Activated naive CD4-positive, alpha-beta T cell treated with anti-CD3 and anti-CD28 coated beads for 36 hours (primary cell): ENCODE measurements at regions not wholly inside any gene's neighbourhood (a gene's known extent, or its start where the extent isn't known, plus 50 kb on each side); places are given as distances from the start of the nearest gene placed in this dataset.
"Not testable (repeated sequence)": the region's sequence is repeated elsewhere in the genome, so short reads cannot be mapped to it uniquely, and the experiment has no call there.

Experiments used
- CTCF ChIA-PET: fragments of 350-600 bp; sonication (Branson Sonifier 250); formaldehyde crosslinking; loops from one replicate; lab custom pipeline; 2021; ENCODE audit warnings: antibody characterized with exemption; lab: Charles Lee
- DNase-seq: peaks from one replicate; pipeline ENCODE4 v3.0.0-alpha.2; 2020
- H3K27ac Mint-ChIP-seq: one replicate; pipeline ENCODE4 v1.8.0; 2021; ENCODE audit warnings: mild to moderate bottlenecking, mixed read lengths
- H3K27me3 Mint-ChIP-seq: one replicate; pipeline ENCODE4 v1.8.0; 2021; ENCODE audit warnings: low read depth, mixed read lengths
- H3K36me3 Mint-ChIP-seq: one replicate; pipeline ENCODE4 v1.8.0; 2021; ENCODE audit warnings: low read depth, mixed read lengths
- H3K4me1 Mint-ChIP-seq: one replicate; pipeline ENCODE4 v1.8.0; 2021; ENCODE audit warnings: low read depth, mixed read lengths
- H3K4me3 Mint-ChIP-seq: one replicate; pipeline ENCODE4 v1.8.0; 2021; ENCODE audit warnings: mild to moderate bottlenecking, moderate library complexity, mixed read lengths
- H3K9me3 Mint-ChIP-seq: one replicate; pipeline ENCODE4 v1.8.0; 2021; ENCODE audit warnings: mixed read lengths
- intact Hi-C: fragments of 100-400 bp; cut with micrococcal nuclease; formaldehyde crosslinking; loops from one replicate; pipeline ENCODE4 v1.15.1; 2023

- Mint-ChIP-seq H3K27ac (no peak overlapping the region), H3K27me3 (peaks cover 35% of the 10 kb centered on the region), H3K4me3 (no peak overlapping the region), H3K9me3 (no peaks in the 10 kb centered on the region), H3K4me1 (no peaks in the 10 kb centered on the region), H3K36me3 (no peaks in the 10 kb centered on the region)
- intact Hi-C loops = loop anchor here (10.0 kb wide), 1 partner anchor 195 kb away; no protein-coding TSS in a partner anchor
- CTCF ChIA-PET = interaction anchor here (0.7 kb wide), 1 partner anchor 711 kb away, joined by 3 read pairs; no protein-coding TSS in a partner anchor
- no peak for DNase-seq
Measured at GRCh38 chr4:53900271-53900649, 164.1 kb downstream of the CHIC2 start.

- Mint-ChIP-seq H3K4me1 (no peaks in the 10 kb centered on the region), H3K36me3 (no peaks in the 10 kb centered on the region), H3K27ac (no peak overlapping the region), H3K27me3 (peaks cover 32% of the 10 kb centered on the region), H3K9me3 (no peaks in the 10 kb centered on the region), H3K4me3 (no peak overlapping the region)
- no peak for DNase-seq
- intact Hi-C loops = loop anchor here (10.0 kb wide), 1 partner anchor 195 kb away; no protein-coding TSS in a partner anchor
- CTCF ChIA-PET = interaction anchor here (0.7 kb wide), 1 partner anchor 711 kb away, joined by 3 read pairs; no protein-coding TSS in a partner anchor
Measured at GRCh38 chr4:53899586-53900270, 164.7 kb downstream of the CHIC2 start.

- Mint-ChIP-seq H3K4me3 (no peak overlapping the region), H3K9me3 (no peaks in the 10 kb centered on the region), H3K27ac (no peak overlapping the region), H3K27me3 (peaks cover 12% of the 10 kb centered on the region), H3K36me3 (no peaks in the 10 kb centered on the region), H3K4me1 (no peaks in the 10 kb centered on the region)
- intact Hi-C loops = no loop called here
- DNase-seq = no peak
- CTCF ChIA-PET = no interaction called here
Measured at GRCh38 chr4:53895137-53895536, 169.3 kb downstream of the CHIC2 start.

GRCh38 chr4:53890461-53890860 is 173.9 kb downstream of the CHIC2 start:
- CTCF ChIA-PET = interaction anchor here (0.6 kb wide), 1 partner anchor 340 kb away, joined by 3 read pairs; no protein-coding TSS in a partner anchor
- H3K4me3 Mint-ChIP-seq = no peak overlapping the region

GRCh38 chr4:53889326-53890055 is 174.9 kb downstream of the CHIC2 start:
- intact Hi-C loops = no loop called here
- CTCF ChIA-PET = interaction anchor here (0.6 kb wide), 1 partner anchor 254 kb away, joined by 3 read pairs; no protein-coding TSS in a partner anchor
- Mint-ChIP-seq H3K36me3 (no peaks in the 10 kb centered on the region), H3K27me3 (peaks cover 8% of the 10 kb centered on the region), H3K9me3 (no peaks in the 10 kb centered on the region), H3K27ac (no peak overlapping the region), H3K4me1 (no peaks in the 10 kb centered on the region), H3K4me3 (no peak overlapping the region)
- DNase-seq = no peak

More at GRCh38 chr4:53890461-53890860, 173.9 kb downstream of the CHIC2 start:
- H3K4me1 Mint-ChIP-seq = no peaks in the 10 kb centered on the region
- H3K9me3 Mint-ChIP-seq = no peaks in the 10 kb centered on the region
- intact Hi-C loops = no loop called here
- no peak for DNase-seq
- H3K27ac Mint-ChIP-seq = no peak overlapping the region
- no peaks in the 10 kb centered on the region for H3K36me3 Mint-ChIP-seq
- peaks cover 6% of the 10 kb centered on the region for H3K27me3 Mint-ChIP-seq

GRCh38 chr4:53886090-53886489 is 178.3 kb downstream of the CHIC2 start:
- CTCF ChIA-PET = no interaction called here
- intact Hi-C loops = no loop called here
- Mint-ChIP-seq H3K27ac (no peak overlapping the region), H3K4me1 (no peaks in the 10 kb centered on the region), H3K9me3 (peaks cover 2% of the 10 kb centered on the region), H3K36me3 (no peaks in the 10 kb centered on the region), H3K4me3 (no peak overlapping the region), H3K27me3 (peaks cover 5% of the 10 kb centered on the region)
- DNase-seq = no peak

- CTCF ChIA-PET = no interaction called here
- Mint-ChIP-seq H3K4me3 (no peak overlapping the region), H3K4me1 (no peaks in the 10 kb centered on the region), H3K27ac (no peak overlapping the region), H3K36me3 (no peaks in the 10 kb centered on the region), H3K9me3 (peaks cover 2% of the 10 kb centered on the region), H3K27me3 (peaks cover 5% of the 10 kb centered on the region)
- intact Hi-C loops = no loop called here
- DNase-seq = no peak
Measured at GRCh38 chr4:53885668-53886067, 178.7 kb downstream of the CHIC2 start.

- intact Hi-C loops, CTCF ChIA-PET, H3K4me1 Mint-ChIP-seq, H3K27ac Mint-ChIP-seq, H3K4me3 Mint-ChIP-seq, H3K9me3 Mint-ChIP-seq, H3K36me3 Mint-ChIP-seq, DNase-seq, H3K27me3 Mint-ChIP-seq: not testable (repeated sequence)
Measured at GRCh38 chr4:53877096-53877495, 187.3 kb downstream of the CHIC2 start.

GRCh38 chr4:53866055-53866454 is 198.3 kb downstream of the CHIC2 start:
- no peak overlapping the region for H3K4me3 Mint-ChIP-seq
- CTCF ChIA-PET = interaction anchor here (1.2 kb wide), 1 partner anchor 368 kb away, joined by 3 read pairs; no protein-coding TSS in a partner anchor
- no peak for DNase-seq
- H3K9me3 Mint-ChIP-seq = no peaks in the 10 kb centered on the region
- no peaks in the 10 kb centered on the region for H3K4me1 Mint-ChIP-seq
- no peaks in the 10 kb centered on the region for H3K36me3 Mint-ChIP-seq
- H3K27ac Mint-ChIP-seq = no peak overlapping the region
- intact Hi-C loops = no loop called here
- no peaks in the 10 kb centered on the region for H3K27me3 Mint-ChIP-seq

- intact Hi-C loops = no loop called here
- Mint-ChIP-seq H3K27ac (no peak overlapping the region), H3K9me3 (no peaks in the 10 kb centered on the region)
Measured at GRCh38 chr4:53865054-53865453, 199.4 kb downstream of the CHIC2 start.

GRCh38 chr4:53863736-53864365 is 200.6 kb downstream of the CHIC2 start:
- Mint-ChIP-seq H3K4me1 (no peaks in the 10 kb centered on the region), H3K36me3 (no peaks in the 10 kb centered on the region), H3K9me3 (no peaks in the 10 kb centered on the region), H3K4me3 (no peak overlapping the region), H3K27ac (no peak overlapping the region), H3K27me3 (peaks cover 7% of the 10 kb centered on the region)
- intact Hi-C loops = no loop called here
- CTCF ChIA-PET = no interaction called here
- no peak for DNase-seq

More at GRCh38 chr4:53865054-53865453, 199.4 kb downstream of the CHIC2 start:
- Mint-ChIP-seq H3K36me3 (no peaks in the 10 kb centered on the region), H3K27me3 (peaks cover 2% of the 10 kb centered on the region), H3K4me1 (no peaks in the 10 kb centered on the region), H3K4me3 (no peak overlapping the region)
- DNase-seq = no peak
- CTCF ChIA-PET = no interaction called here

- CTCF ChIA-PET = no interaction called here
Measured at GRCh38 chr4:53863158-53863557, 201.2 kb downstream of the CHIC2 start.

More at GRCh38 chr4:53863158-53863557, 201.2 kb downstream of the CHIC2 start:
- no peaks in the 10 kb centered on the region for H3K36me3 Mint-ChIP-seq
- no peak overlapping the region for H3K27ac Mint-ChIP-seq
- no peaks in the 10 kb centered on the region for H3K4me1 Mint-ChIP-seq
- H3K27me3 Mint-ChIP-seq = peaks cover 7% of the 10 kb centered on the region
- no peak overlapping the region for H3K4me3 Mint-ChIP-seq
- intact Hi-C loops = no loop called here
- H3K9me3 Mint-ChIP-seq = no peaks in the 10 kb centered on the region
- no peak for DNase-seq
